ENCODE measurements at regions not wholly inside any gene's neighbourhood (a gene's known extent, or its start where the extent isn't known, plus 50 kb on each side); places are given as distances from the start of the nearest gene placed in this dataset.

DNA sequence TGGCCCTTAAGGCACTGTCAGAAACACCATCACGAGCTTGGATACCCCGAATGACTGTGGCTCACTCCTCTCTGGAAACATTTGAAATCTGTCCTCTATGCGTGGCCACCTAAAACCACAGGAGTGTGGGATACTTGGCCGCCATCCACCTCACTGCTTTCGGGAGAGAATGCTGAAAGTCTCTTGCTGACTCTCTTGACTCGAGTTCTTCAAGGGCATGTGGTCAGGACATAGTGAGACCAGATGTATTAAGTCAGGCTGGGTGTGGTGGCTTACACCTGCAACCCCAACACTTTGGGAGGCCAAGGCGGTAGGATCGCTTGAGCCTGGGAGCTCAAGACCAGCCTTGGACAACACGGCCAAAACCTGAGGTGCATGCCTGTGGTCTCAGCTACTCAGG lies 174.7 kb upstream of the ALG10B start:
- TF ChIP-seq SIN3A (IDR thresholded peaks at IDR 0.05; ENCODE audit: borderline replicate concordance, low read depth, low read length) (no peak), EP300 (IDR thresholded peaks at IDR 0.05; ENCODE audit: borderline replicate concordance in 1 of 2, low read depth in 1 of 2, low read length in 1 of 2) (no peak)

Data from SK-N-SH (cell line).